ENCODE measurements at regions not wholly inside any gene's neighbourhood (a gene's known extent, or its start where the extent isn't known, plus 50 kb on each side); places are given as distances from the start of the nearest gene placed in this dataset.

GRCh38 chr5:165079389-165079788, 1574.0 kb downstream of the MAT2B start:
- Histone ChIP-seq H3K4me3 (ENCODE audit: low read length) (no peak overlapping the region), H3K9ac (ENCODE audit: low read length) (no peak overlapping the region), H3K27ac (ENCODE audit: low read depth, low read length) (no peak overlapping the region), H3K36me3 (ENCODE audit: control insufficient read depth, insufficient read depth, low read length) (no peaks in the 10 kb centered on the region), H3K4me1 (ENCODE audit: control insufficient read depth, insufficient read depth, low read length) (no peaks in the 10 kb centered on the region), H3K27me3 (ENCODE audit: control insufficient read depth, insufficient read depth, low read length) (no peaks in the 10 kb centered on the region)

- H3K9ac ChIP-seq (ENCODE audit: low read length), result no peak overlapping the region
- no peaks in the 10 kb centered on the region for H3K4me1 ChIP-seq (ENCODE audit: control insufficient read depth, insufficient read depth, low read length)
- H3K27ac ChIP-seq (ENCODE audit: low read depth, low read length), result no peak overlapping the region
- H3K27me3 ChIP-seq (ENCODE audit: control insufficient read depth, insufficient read depth, low read length), result no peaks in the 10 kb centered on the region
- no peak overlapping the region for H3K4me3 ChIP-seq (ENCODE audit: low read length)
- H3K36me3 ChIP-seq (ENCODE audit: control insufficient read depth, insufficient read depth, low read length), result no peaks in the 10 kb centered on the region
These were observed 1578.0 kb downstream of the MAT2B start for GRCh38 chr5:165083394-165083793.

DNA sequence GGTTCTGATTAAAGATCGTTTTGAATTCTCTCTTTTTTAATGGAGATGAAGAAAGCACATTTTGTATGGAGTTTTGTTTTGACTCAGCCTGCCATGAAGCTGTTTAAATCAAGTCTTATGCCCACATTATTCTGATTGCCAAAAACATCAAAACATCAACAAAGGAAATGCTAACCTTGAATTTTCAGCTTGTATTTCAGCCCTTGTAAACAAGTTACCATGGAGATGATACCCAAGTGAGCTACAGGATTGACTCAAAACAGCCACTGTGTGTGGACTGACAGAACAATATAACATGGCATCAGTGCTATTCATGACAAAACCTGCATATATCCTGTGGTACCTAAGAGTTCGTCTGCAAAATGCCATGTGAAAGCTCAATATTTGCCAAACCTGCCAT, 1581.0 kb downstream of the MAT2B start:
- no peak overlapping the region for H3K4me3 ChIP-seq (ENCODE audit: low read length)
- no peak overlapping the region for H3K27ac ChIP-seq (ENCODE audit: low read depth, low read length)
- no peaks in the 10 kb centered on the region for H3K4me1 ChIP-seq (ENCODE audit: control insufficient read depth, insufficient read depth, low read length)
- H3K27me3 ChIP-seq (ENCODE audit: control insufficient read depth, insufficient read depth, low read length), result no peaks in the 10 kb centered on the region
- no peak overlapping the region for H3K9ac ChIP-seq (ENCODE audit: low read length)
- H3K36me3 ChIP-seq (ENCODE audit: control insufficient read depth, insufficient read depth, low read length), result no peaks in the 10 kb centered on the region

- no peak overlapping the region for H3K4me3 ChIP-seq (ENCODE audit: low read length)
- H3K36me3 ChIP-seq (ENCODE audit: control insufficient read depth, insufficient read depth, low read length), result no peaks in the 10 kb centered on the region
- H3K27me3 ChIP-seq (ENCODE audit: control insufficient read depth, insufficient read depth, low read length), result no peaks in the 10 kb centered on the region
- no peak overlapping the region for H3K9ac ChIP-seq (ENCODE audit: low read length)
- H3K4me1 ChIP-seq (ENCODE audit: control insufficient read depth, insufficient read depth, low read length), result no peaks in the 10 kb centered on the region
- H3K27ac ChIP-seq (ENCODE audit: low read depth, low read length), result no peak overlapping the region
These were observed 1589.4 kb downstream of the MAT2B start for GRCh38 chr5:165094782-165095181.

- no peaks in the 10 kb centered on the region for H3K27me3 ChIP-seq (ENCODE audit: control insufficient read depth, insufficient read depth, low read length)
- no peaks in the 10 kb centered on the region for H3K36me3 ChIP-seq (ENCODE audit: control insufficient read depth, insufficient read depth, low read length)
- H3K9ac ChIP-seq (ENCODE audit: low read length), result no peak overlapping the region
These were observed 1596.3 kb downstream of the MAT2B start for GRCh38 chr5:165101709-165102108.

DNA sequence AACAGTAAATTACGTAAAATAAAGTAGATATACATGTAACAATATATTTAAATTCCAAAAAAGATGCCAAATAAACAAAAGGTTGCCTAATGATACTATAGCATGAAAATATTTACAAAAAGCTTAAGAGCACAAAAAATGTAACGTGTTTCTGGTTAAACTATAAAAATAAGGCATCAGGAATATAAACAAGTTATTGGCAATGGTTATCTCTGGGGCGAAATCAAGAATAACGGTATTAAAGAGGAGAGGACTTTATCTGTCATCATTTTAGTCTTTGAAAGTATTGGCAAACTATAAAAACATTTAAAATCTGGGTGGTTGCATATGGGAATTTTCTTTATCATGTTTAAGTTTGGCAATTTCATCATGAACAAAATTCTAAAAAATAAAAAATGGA, 1599.2 kb downstream of the MAT2B start:
- no peaks in the 10 kb centered on the region for H3K27me3 ChIP-seq (ENCODE audit: control insufficient read depth, insufficient read depth, low read length)
- H3K36me3 ChIP-seq (ENCODE audit: control insufficient read depth, insufficient read depth, low read length), result no peaks in the 10 kb centered on the region

More at GRCh38 chr5:165101709-165102108, 1596.3 kb downstream of the MAT2B start:
- Histone ChIP-seq H3K4me1 (ENCODE audit: control insufficient read depth, insufficient read depth, low read length) (no peaks in the 10 kb centered on the region), H3K27ac (ENCODE audit: low read depth, low read length) (no peak overlapping the region), H3K4me3 (ENCODE audit: low read length) (no peak overlapping the region)

GRCh38 chr5:165108809-165109208, 1603.4 kb downstream of the MAT2B start:
- no peak overlapping the region for H3K4me3 ChIP-seq (ENCODE audit: low read length)
- H3K27ac ChIP-seq (ENCODE audit: low read depth, low read length), result no peak overlapping the region
- H3K27me3 ChIP-seq (ENCODE audit: control insufficient read depth, insufficient read depth, low read length), result no peaks in the 10 kb centered on the region
- H3K36me3 ChIP-seq (ENCODE audit: control insufficient read depth, insufficient read depth, low read length), result no peaks in the 10 kb centered on the region
- H3K9ac ChIP-seq (ENCODE audit: low read length), result no peak overlapping the region
- no peaks in the 10 kb centered on the region for H3K4me1 ChIP-seq (ENCODE audit: control insufficient read depth, insufficient read depth, low read length)

More for the DNA sequence above, 1599.2 kb downstream of the MAT2B start:
- Histone ChIP-seq H3K4me1 (ENCODE audit: control insufficient read depth, insufficient read depth, low read length) (no peaks in the 10 kb centered on the region), H3K27ac (ENCODE audit: low read depth, low read length) (no peak overlapping the region), H3K4me3 (ENCODE audit: low read length) (no peak overlapping the region), H3K9ac (ENCODE audit: low read length) (no peak overlapping the region)

GRCh38 chr5:165119175-165119574, 1613.8 kb downstream of the MAT2B start:
- no peak overlapping the region for H3K9ac ChIP-seq (ENCODE audit: low read length)
- no peaks in the 10 kb centered on the region for H3K36me3 ChIP-seq (ENCODE audit: control insufficient read depth, insufficient read depth, low read length)
- H3K27me3 ChIP-seq (ENCODE audit: control insufficient read depth, insufficient read depth, low read length), result no peaks in the 10 kb centered on the region
- no peak overlapping the region for H3K27ac ChIP-seq (ENCODE audit: low read depth, low read length)
- H3K4me1 ChIP-seq (ENCODE audit: control insufficient read depth, insufficient read depth, low read length), result no peaks in the 10 kb centered on the region
- no peak overlapping the region for H3K4me3 ChIP-seq (ENCODE audit: low read length)

DNA sequence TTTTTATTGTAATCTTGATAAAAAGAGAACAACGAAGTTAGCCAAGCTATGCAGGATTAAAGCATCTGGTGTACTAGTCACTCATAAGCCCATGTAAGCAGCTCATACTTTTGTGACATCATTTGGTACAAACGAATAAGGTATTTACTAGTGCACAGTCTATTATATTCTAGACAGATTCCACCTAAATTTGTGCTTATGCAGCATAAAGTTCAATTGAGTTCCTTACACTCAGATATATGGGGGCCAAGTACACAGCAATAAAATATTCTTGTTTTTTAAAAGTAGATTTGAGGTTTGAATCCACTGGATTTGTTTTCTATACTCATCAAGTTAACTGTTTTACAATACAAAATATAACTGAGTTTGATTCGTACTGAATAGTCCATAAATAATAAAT, 1621.2 kb downstream of the MAT2B start:
- no peaks in the 10 kb centered on the region for H3K36me3 ChIP-seq (ENCODE audit: control insufficient read depth, insufficient read depth, low read length)

DNA sequence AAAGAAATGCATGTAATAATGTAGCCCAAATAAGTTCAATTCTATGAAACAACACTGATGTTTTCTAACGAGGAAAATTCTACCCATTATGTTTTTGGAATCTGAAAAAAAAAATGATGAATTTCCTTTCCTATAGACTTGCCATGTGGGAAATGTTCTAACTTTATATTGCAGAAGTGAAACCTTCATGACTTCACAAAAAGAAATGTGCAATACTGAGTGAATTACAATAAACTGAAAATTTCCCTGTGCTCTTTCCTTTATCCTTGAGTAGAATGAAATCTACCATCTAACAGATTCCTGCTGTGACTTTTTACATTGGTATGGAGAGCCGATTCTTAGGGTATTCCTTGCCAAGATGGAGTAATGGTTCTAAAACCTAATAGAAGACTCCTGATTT, 1622.5 kb downstream of the MAT2B start:
- no peak overlapping the region for H3K9ac ChIP-seq (ENCODE audit: low read length)
- no peak overlapping the region for H3K4me3 ChIP-seq (ENCODE audit: low read length)
- H3K27ac ChIP-seq (ENCODE audit: low read depth, low read length), result no peak overlapping the region
- no peaks in the 10 kb centered on the region for H3K4me1 ChIP-seq (ENCODE audit: control insufficient read depth, insufficient read depth, low read length)
- no peaks in the 10 kb centered on the region for H3K36me3 ChIP-seq (ENCODE audit: control insufficient read depth, insufficient read depth, low read length)
- no peaks in the 10 kb centered on the region for H3K27me3 ChIP-seq (ENCODE audit: control insufficient read depth, insufficient read depth, low read length)

More for the DNA sequence above, 1621.2 kb downstream of the MAT2B start:
- no peak overlapping the region for H3K27ac ChIP-seq (ENCODE audit: low read depth, low read length)
- no peaks in the 10 kb centered on the region for H3K27me3 ChIP-seq (ENCODE audit: control insufficient read depth, insufficient read depth, low read length)
- H3K4me3 ChIP-seq (ENCODE audit: low read length), result no peak overlapping the region
- no peak overlapping the region for H3K9ac ChIP-seq (ENCODE audit: low read length)
- H3K4me1 ChIP-seq (ENCODE audit: control insufficient read depth, insufficient read depth, low read length), result no peaks in the 10 kb centered on the region

DNA sequence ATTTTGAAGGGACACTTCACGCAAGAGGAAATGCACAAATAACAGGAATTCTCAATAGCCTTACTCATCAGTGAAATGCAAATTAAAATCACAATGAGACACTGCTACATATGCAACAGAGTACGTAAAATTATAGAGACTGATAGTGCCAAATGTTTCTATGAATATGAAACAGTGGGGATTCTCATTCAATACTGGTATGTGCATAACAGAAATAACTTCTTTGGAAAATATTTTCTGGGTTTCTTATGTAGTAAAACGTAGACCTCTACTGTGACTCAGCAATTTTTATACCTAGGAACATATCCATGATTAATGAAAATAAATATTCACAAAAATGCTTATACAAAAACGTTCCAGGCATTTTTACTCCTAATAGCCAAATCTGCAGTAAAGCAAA, 1625.2 kb downstream of the MAT2B start:
- Histone ChIP-seq H3K27me3 (ENCODE audit: control insufficient read depth, insufficient read depth, low read length) (no peaks in the 10 kb centered on the region), H3K27ac (ENCODE audit: low read depth, low read length) (no peak overlapping the region), H3K9ac (ENCODE audit: low read length) (no peak overlapping the region), H3K36me3 (ENCODE audit: control insufficient read depth, insufficient read depth, low read length) (no peaks in the 10 kb centered on the region), H3K4me1 (ENCODE audit: control insufficient read depth, insufficient read depth, low read length) (no peaks in the 10 kb centered on the region), H3K4me3 (ENCODE audit: low read length) (no peak overlapping the region)

DNA sequence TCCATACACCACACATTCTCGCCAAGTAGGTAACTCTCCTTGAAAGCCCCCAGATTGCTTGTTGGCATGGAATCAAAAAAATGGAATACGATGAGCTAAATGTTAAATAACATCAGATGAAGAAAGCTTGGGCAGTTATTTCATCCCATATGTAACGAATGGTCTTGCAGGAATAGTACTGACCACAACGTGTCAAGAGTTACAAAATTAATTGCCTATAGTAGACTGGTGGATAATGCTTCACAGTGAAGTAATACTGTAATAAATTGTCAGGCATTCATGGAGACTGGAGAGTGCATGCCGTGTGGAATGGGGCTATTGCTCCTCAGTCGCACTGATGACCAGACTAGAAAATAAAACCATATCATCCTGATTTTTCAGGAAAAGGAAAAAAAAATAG, 1628.7 kb downstream of the MAT2B start:
- Histone ChIP-seq H3K27ac (ENCODE audit: low read depth, low read length) (no peak overlapping the region), H3K27me3 (ENCODE audit: control insufficient read depth, insufficient read depth, low read length) (no peaks in the 10 kb centered on the region)

GRCh38 chr5:165135565-165135964, 1630.1 kb downstream of the MAT2B start:
- no peaks in the 10 kb centered on the region for H3K27me3 ChIP-seq (ENCODE audit: control insufficient read depth, insufficient read depth, low read length)
- no peaks in the 10 kb centered on the region for H3K4me1 ChIP-seq (ENCODE audit: control insufficient read depth, insufficient read depth, low read length)
- H3K27ac ChIP-seq (ENCODE audit: low read depth, low read length), result no peak overlapping the region
- H3K36me3 ChIP-seq (ENCODE audit: control insufficient read depth, insufficient read depth, low read length), result no peaks in the 10 kb centered on the region
- no peak overlapping the region for H3K9ac ChIP-seq (ENCODE audit: low read length)
- no peak overlapping the region for H3K4me3 ChIP-seq (ENCODE audit: low read length)

More for the DNA sequence above, 1628.7 kb downstream of the MAT2B start:
- Histone ChIP-seq H3K4me1 (ENCODE audit: control insufficient read depth, insufficient read depth, low read length) (no peaks in the 10 kb centered on the region), H3K36me3 (ENCODE audit: control insufficient read depth, insufficient read depth, low read length) (no peaks in the 10 kb centered on the region), H3K4me3 (ENCODE audit: low read length) (no peak overlapping the region), H3K9ac (ENCODE audit: low read length) (no peak overlapping the region)

All from rectal smooth muscle tissue (tissue), 1 donor.